RWPE2 (cell line): ENCODE measurements at regions not wholly inside any gene's neighbourhood (a gene's known extent, or its start where the extent isn't known, plus 50 kb on each side); places are given as distances from the start of the nearest gene placed in this dataset.

Source experiments
- ATAC-seq: fragments of 200-7000 bp; cut with Tn5 transposase; 3 replicates; pipeline ENCODE4 v1.9.1; 2021; ENCODE audit warnings: low read depth
- DNase-seq: peaks from one replicate; pipeline ENCODE4 v3.0.0-alpha.2; 2020; ENCODE audit warnings: low spot score
- H3K27ac ChIP-seq: fragments of 450-650 bp; 2 replicates; pipeline ENCODE4 v1.5.1; 2017; ENCODE audit warnings: mild to moderate bottlenecking; ENCODE audit not compliant: poor library complexity, severe bottlenecking
- H3K27me3 ChIP-seq: fragments of 250-450 bp; sonication (Bioruptor Pico); 2 replicates; pipeline ENCODE4 v1.5.1; 2021; ENCODE audit warnings: mild to moderate bottlenecking, moderate library complexity; ENCODE audit not compliant: insufficient read depth, poor library complexity, severe bottlenecking
- H3K36me3 ChIP-seq: fragments of 250-450 bp; sonication (Bioruptor Pico); 2 replicates; pipeline ENCODE4 v1.5.1; 2020; ENCODE audit warnings: low read depth, mild to moderate bottlenecking, moderate library complexity
- H3K4me1 ChIP-seq: fragments of 250-450 bp; sonication (Bioruptor Pico); 2 replicates; pipeline ENCODE4 v1.5.1; 2021; ENCODE audit warnings: mild to moderate bottlenecking, moderate library complexity; ENCODE audit not compliant: insufficient read depth, poor library complexity, severe bottlenecking
- H3K4me3 ChIP-seq: fragments of 250-450 bp; sonication (Bioruptor Pico); 2 replicates; pipeline ENCODE4 v1.5.1; 2021; ENCODE audit warnings: mild to moderate bottlenecking, moderate library complexity; ENCODE audit not compliant: severe bottlenecking
- H3K9me3 ChIP-seq: fragments of 250-450 bp; sonication (Bioruptor Pico); 2 replicates; pipeline ENCODE4 v1.5.1; 2021; ENCODE audit warnings: mild to moderate bottlenecking, moderate library complexity; ENCODE audit not compliant: severe bottlenecking
- CTCF ChIP-seq: fragments of 450-650 bp; IDR thresholded peaks from one replicate; pipeline ENCODE4 v1.5.1; 2017; ENCODE audit warnings: mild to moderate bottlenecking, moderate library complexity; ENCODE audit not compliant: poor library complexity, severe bottlenecking

- Histone ChIP-seq H3K27ac (no peak overlapping the region), H3K4me1 (no peaks in the 10 kb centered on the region), H3K9me3 (no peaks in the 10 kb centered on the region), H3K36me3 (no peaks in the 10 kb centered on the region), H3K4me3 (no peak overlapping the region), H3K27me3 (no peaks in the 10 kb centered on the region)
- no peak for TF ChIP-seq CTCF
- DNase-seq (no peak), ATAC-seq (no peak)
These were observed 89.5 kb upstream of the ANKRD28 start for GRCh38 chr3:15887261-15887660.

GRCh38 chr3:15889936-15890335, 92.2 kb upstream of the ANKRD28 start:
- Histone ChIP-seq H3K27ac (no peak overlapping the region), H3K9me3 (no peaks in the 10 kb centered on the region), H3K4me1 (peaks cover 6% of the 10 kb centered on the region), H3K27me3 (no peaks in the 10 kb centered on the region), H3K4me3 (no peak overlapping the region), H3K36me3 (no peaks in the 10 kb centered on the region)
- DNase-seq (no peak), ATAC-seq (no peak)
- TF ChIP-seq CTCF: no peak

GRCh38 chr3:15892311-15893227, 94.8 kb upstream of the ANKRD28 start:
- H3K9me3 ChIP-seq: no peaks in the 10 kb centered on the region
- H3K27ac ChIP-seq: no peak overlapping the region
- peaks cover 6% of the 10 kb centered on the region for H3K4me1 ChIP-seq
- H3K27me3 ChIP-seq: no peaks in the 10 kb centered on the region
- DNase-seq (no peak), ATAC-seq (no peak)
- H3K4me3 ChIP-seq: no peak overlapping the region
- H3K36me3 ChIP-seq: no peaks in the 10 kb centered on the region
- no peak for TF ChIP-seq CTCF

- ATAC-seq (no peak), DNase-seq (no peak)
- no peak for TF ChIP-seq CTCF
- no peak overlapping the region for H3K27ac ChIP-seq
- H3K4me1 ChIP-seq: peaks cover 6% of the 10 kb centered on the region
- no peak overlapping the region for H3K4me3 ChIP-seq
- H3K9me3 ChIP-seq: no peaks in the 10 kb centered on the region
- H3K27me3 ChIP-seq: no peaks in the 10 kb centered on the region
- no peaks in the 10 kb centered on the region for H3K36me3 ChIP-seq
These were observed 96.6 kb upstream of the ANKRD28 start for GRCh38 chr3:15894382-15894781.

- H3K4me1 ChIP-seq: peaks cover 6% of the 10 kb centered on the region
- no peaks in the 10 kb centered on the region for H3K9me3 ChIP-seq
- no peaks in the 10 kb centered on the region for H3K27me3 ChIP-seq
- ATAC-seq (no peak), DNase-seq (no peak)
- H3K36me3 ChIP-seq: no peaks in the 10 kb centered on the region
- H3K27ac ChIP-seq: no peak overlapping the region
- H3K4me3 ChIP-seq: no peak overlapping the region
- TF ChIP-seq CTCF: no peak
These were observed 98.7 kb upstream of the ANKRD28 start for GRCh38 chr3:15896500-15896899.
